HCT116 (cell line): ENCODE measurements at regions not wholly inside any gene's neighbourhood (a gene's known extent, or its start where the extent isn't known, plus 50 kb on each side); places are given as distances from the start of the nearest gene placed in this dataset.

ENCODE experiments used
- ATAC-seq: fragments of 200-7000 bp; cut with Tn5 transposase; 2 replicates; pipeline ENCODE4 v1.9.1; 2020; ENCODE audit warnings: mild to moderate bottlenecking, moderate library complexity
- BruUV-seq: library from RNA; stranded (reverse); fragments of 400-500 nt; replicated peaks from 2 replicates; lab custom pipeline; 2021; lab: Mats Ljungman, UMichigan
- CTCF ChIA-PET: fragments of 300-600 bp; sonication (Branson Sonifier 250); formaldehyde crosslinking; loops from one replicate; lab custom pipeline; 2021; ENCODE audit warnings: antibody characterized with exemption; lab: Charles Lee
- POLR2A ChIA-PET: fragments of 300-600, 350-600 bp; sonication (Branson Sonifier 250); formaldehyde crosslinking; loops from one replicate; lab custom pipeline; 2021; ENCODE audit warnings: antibody characterized with exemption; lab: Charles Lee
- RAD21 ChIA-PET, 2 experiments: fragments of 300-600 bp; sonication (Branson Sonifier 250); formaldehyde crosslinking; loops; one replicate each; lab custom pipeline; 2023; ENCODE audit warnings: low total read pairs in 2 of 2; ENCODE audit not compliant: uncharacterized antibody in 2 of 2, unreplicated experiment in 2 of 2, low non-redundant PET in 1 of 2; lab: Charles Lee
- DNase-seq: peaks from one replicate; pipeline ENCODE4 v3.0.0-alpha.2; 2010; ENCODE audit warnings: low read depth, low spot score
- H2AFZ ChIP-seq: fragments of 200-600 bp; shearing (Covaris generic), sonication (generic); 2 replicates; pipeline ENCODE4 v1.6.1; 2017; ENCODE audit warnings: low read depth, mixed run types, mixed read lengths, antibody characterized with exemption, low read length; ENCODE audit not compliant: poor library complexity, severe bottlenecking
- H3K27ac ChIP-seq: 2 replicates; pipeline ENCODE4 v1.5.1; 2012; ENCODE audit warnings: low read depth, low read length
- H3K27me3 ChIP-seq: fragments of 200-600 bp; sonication (generic); 2 replicates; pipeline ENCODE4 v1.6.1; 2016; ENCODE audit warnings: mixed run types, low read length, mixed read lengths; ENCODE audit not compliant: insufficient read depth
- H3K36me3 ChIP-seq, 2 experiments: fragments of 200-500 bp in 1 of 2; fragments of 200-600 bp in 1 of 2; sonication (Bioruptor generic) in 1 of 2; sonication (generic) in 1 of 2; 2 replicates each; pipeline versions ENCODE4 v1.5.1 to v1.6.1; 2014 to 2016; ENCODE audit warnings: low read length in 2 of 2, inconsistent platforms in 1 of 2, mixed read lengths in 1 of 2, mixed run types in 1 of 2; ENCODE audit not compliant: insufficient read depth in 2 of 2, control insufficient read depth in 1 of 2
- H3K4me1 ChIP-seq, 2 experiments: fragments of 200-600 bp in 1 of 2; sonication (generic) in 1 of 2; 2 replicates each; pipeline versions ENCODE4 v1.5.1 to v1.6.1; 2012 to 2017; ENCODE audit warnings: low read length in 2 of 2, inconsistent platforms in 1 of 2, mild to moderate bottlenecking in 1 of 2, mixed read lengths in 1 of 2, mixed run types in 1 of 2, moderate library complexity in 1 of 2; ENCODE audit not compliant: insufficient read depth in 2 of 2, control insufficient read depth in 1 of 2
- H3K4me2 ChIP-seq: fragments of 200-600 bp; sonication (generic); 2 replicates; pipeline ENCODE4 v1.6.1; 2017; ENCODE audit warnings: mixed run types, low read length, mixed read lengths
- H3K4me3 ChIP-seq, 2 experiments: fragments of 200-600 bp in 1 of 2; sonication (generic) in 1 of 2; replicated peaks in 1 of 2; 2 replicates each; pipeline ENCODE4 v1.5.1; 2011 to 2016; ENCODE audit warnings: low read length in 2 of 2, control low read depth in 1 of 2, low read depth in 1 of 2, mild to moderate bottlenecking in 1 of 2, mixed read lengths in 1 of 2, mixed run types in 1 of 2
- H3K79me2 ChIP-seq: fragments of 200-600 bp; sonication (generic); 2 replicates; pipeline ENCODE4 v1.6.1; 2017; ENCODE audit warnings: mild to moderate bottlenecking, mixed run types, low read length, moderate library complexity, mixed read lengths; ENCODE audit not compliant: insufficient read depth
- H3K9ac ChIP-seq: fragments of 200-600 bp; sonication (generic); 2 replicates; pipeline ENCODE4 v1.6.1; 2016; ENCODE audit warnings: low read length, mixed read lengths
- H3K9me2 ChIP-seq: fragments of 200-600 bp; sonication (generic), shearing (Covaris generic); 2 replicates; pipeline ENCODE4 v1.6.1; 2017; ENCODE audit warnings: mixed run types, mild to moderate bottlenecking, moderate library complexity; ENCODE audit not compliant: insufficient read depth
- H3K9me3 ChIP-seq, 2 experiments: fragments of 200-500 bp in 1 of 2; fragments of 200-600 bp in 1 of 2; sonication (Bioruptor generic) in 1 of 2; sonication (generic) in 1 of 2; 2 replicates each; pipeline ENCODE4 v1.6.1; 2014 to 2017; ENCODE audit warnings: low read length in 2 of 2, mixed read lengths in 2 of 2, inconsistent platforms in 1 of 2, low read depth in 1 of 2, mild to moderate bottlenecking in 1 of 2, mixed run types in 1 of 2, moderate library complexity in 1 of 2; ENCODE audit not compliant: control insufficient read depth in 1 of 2, insufficient read depth in 1 of 2
- H4K20me1 ChIP-seq: fragments of 200-600 bp; sonication (generic), shearing (Covaris generic); 2 replicates; pipeline ENCODE4 v1.6.1; 2017; ENCODE audit warnings: mixed run types, mild to moderate bottlenecking, moderate library complexity; ENCODE audit not compliant: insufficient read depth
- CEBPB ChIP-seq: IDR thresholded peaks from 2 replicates; pipeline ENCODE4 v1.6.1; 2012; ENCODE audit warnings: low read depth
- EGR1 ChIP-seq: IDR thresholded peaks from 2 replicates; pipeline ENCODE4 v1.6.1; 2012; ENCODE audit warnings: low read depth
- ELF1 ChIP-seq: IDR thresholded peaks from 2 replicates; pipeline ENCODE4 v1.6.1; 2012; ENCODE audit warnings: low read depth, borderline replicate concordance
- EZH2 ChIP-seq: fragments of 200-600 bp; sonication (generic); IDR thresholded peaks from 2 replicates; pipeline ENCODE4 v1.6.1; 2017; ENCODE audit warnings: antibody characterized with exemption, mixed run types
- EZH2phosphoT487 ChIP-seq: fragments of 200-600 bp; IDR thresholded peaks from 2 replicates; pipeline ENCODE4 v1.6.1; 2018; ENCODE audit warnings: antibody characterized with exemption, borderline replicate concordance
- JUND ChIP-seq: IDR thresholded peaks from 2 replicates; pipeline ENCODE4 v1.6.1; 2012
- MAX ChIP-seq: IDR thresholded peaks from 2 replicates; pipeline ENCODE4 v1.6.1; 2012
- POLR2A ChIP-seq: IDR thresholded peaks from 2 replicates; pipeline ENCODE4 v1.7.0; 2011; ENCODE audit warnings: borderline replicate concordance; ENCODE audit not compliant: insufficient read depth, insufficient read length; ENCODE audit errors: extremely low read depth
- SIN3A ChIP-seq: IDR thresholded peaks from 2 replicates; pipeline ENCODE4 v1.6.1; 2012; ENCODE audit warnings: low read depth
- SP1 ChIP-seq: IDR thresholded peaks from 2 replicates; pipeline ENCODE4 v1.6.1; 2012; ENCODE audit warnings: low read depth
- ZFX ChIP-seq: fragments of 450-650 bp; IDR thresholded peaks from 2 replicates; pipeline ENCODE4 v1.6.1; 2017
- intact Hi-C: fragments of 100-400 bp; cut with micrococcal nuclease; formaldehyde crosslinking; loops from 2 replicates; pipeline ENCODE4 v1.10.0; 2022
- TF ChIP-seq, protein P1 (sequence below): IDR thresholded peaks from 2 replicates; pipeline ENCODE4 v1.6.1; 2012; ENCODE audit warnings: low read depth
- TF ChIP-seq, protein P2 (sequence below), 3 experiments: fragments of 200-600 bp in 1 of 3; sonication (generic) in 1 of 3; IDR thresholded peaks in 2 of 3; conservative IDR thresholded peaks in 1 of 3; 2 replicates each; pipeline ENCODE4 v1.5.1; 2012 to 2017; ENCODE audit warnings: low read depth in 2 of 3, low read length in 2 of 3, antibody characterized with exemption in 1 of 3, borderline replicate concordance in 1 of 3, control low read depth in 1 of 3, mild to moderate bottlenecking in 1 of 3, mixed read lengths in 1 of 3, mixed run types in 1 of 3, moderate library complexity in 1 of 3; ENCODE audit not compliant: insufficient read depth in 1 of 3
- TF ChIP-seq, protein P3 (sequence below): IDR thresholded peaks from 2 replicates; pipeline ENCODE4 v1.6.1; 2011; ENCODE audit warnings: mild to moderate bottlenecking, low read length, moderate library complexity; ENCODE audit not compliant: insufficient replicate concordance; ENCODE audit errors: extremely low read depth

GRCh38 chr5:167726642-167727041 lies 564.8 kb upstream of the WWC1 start:
- RAD21 ChIA-PET = no interaction called here
- H3K79me2 ChIP-seq = no peaks in the 10 kb centered on the region
- no peaks in the 10 kb centered on the region for H3K36me3 ChIP-seq
- CTCF ChIA-PET = no interaction called here
- H3K4me3 ChIP-seq = no peak overlapping the region
- no peak overlapping the region for H3K9ac ChIP-seq
- intact Hi-C loops = no loop called here
- peaks cover 0 to 9% of the 10 kb centered on the region in 2 experiments; a peak in 2 of 4 replicates for H3K4me1 ChIP-seq
- TF ChIP-seq MAX = no peak
- no peak for TF ChIP-seq CEBPB
- no peak for TF ChIP-seq EZH2
- DNase-seq (no peak), ATAC-seq (no peak)
- no TSS peak for BruUV-seq
- no peak overlapping the region for H3K27ac ChIP-seq
- H3K4me2 ChIP-seq = no peak overlapping the region
- H2AFZ ChIP-seq = no peak overlapping the region
- POLR2A ChIA-PET = no interaction called here
- no peaks in the 10 kb centered on the region for H4K20me1 ChIP-seq
- no peaks in the 10 kb centered on the region for H3K9me3 ChIP-seq
- H3K9me2 ChIP-seq = no peaks in the 10 kb centered on the region
- H3K27me3 ChIP-seq = no peaks in the 10 kb centered on the region

GRCh38 chr5:167730121-167730520 lies 561.3 kb upstream of the WWC1 start:
- Histone ChIP-seq H3K27ac (no peak overlapping the region), H3K9me2 (no peaks in the 10 kb centered on the region), H3K79me2 (no peaks in the 10 kb centered on the region), H4K20me1 (no peaks in the 10 kb centered on the region), H3K36me3 (no peaks in the 10 kb centered on the region), H3K27me3 (no peaks in the 10 kb centered on the region), H2AFZ (no peak overlapping the region), H3K4me1 (no peaks in the 10 kb centered on the region), H3K4me2 (no peak overlapping the region), H3K4me3 (no peak overlapping the region), H3K9me3 (no peaks in the 10 kb centered on the region), H3K9ac (no peak overlapping the region)
- TF ChIP-seq ZFX (no peak), EGR1 (no peak), ELF1 (no peak), SIN3A (no peak), EZH2phosphoT487 (no peak), EZH2 (no peak), JUND (no peak), SP1 (no peak), POLR2A (no peak)
- TF ChIP-seq, protein P1, sequence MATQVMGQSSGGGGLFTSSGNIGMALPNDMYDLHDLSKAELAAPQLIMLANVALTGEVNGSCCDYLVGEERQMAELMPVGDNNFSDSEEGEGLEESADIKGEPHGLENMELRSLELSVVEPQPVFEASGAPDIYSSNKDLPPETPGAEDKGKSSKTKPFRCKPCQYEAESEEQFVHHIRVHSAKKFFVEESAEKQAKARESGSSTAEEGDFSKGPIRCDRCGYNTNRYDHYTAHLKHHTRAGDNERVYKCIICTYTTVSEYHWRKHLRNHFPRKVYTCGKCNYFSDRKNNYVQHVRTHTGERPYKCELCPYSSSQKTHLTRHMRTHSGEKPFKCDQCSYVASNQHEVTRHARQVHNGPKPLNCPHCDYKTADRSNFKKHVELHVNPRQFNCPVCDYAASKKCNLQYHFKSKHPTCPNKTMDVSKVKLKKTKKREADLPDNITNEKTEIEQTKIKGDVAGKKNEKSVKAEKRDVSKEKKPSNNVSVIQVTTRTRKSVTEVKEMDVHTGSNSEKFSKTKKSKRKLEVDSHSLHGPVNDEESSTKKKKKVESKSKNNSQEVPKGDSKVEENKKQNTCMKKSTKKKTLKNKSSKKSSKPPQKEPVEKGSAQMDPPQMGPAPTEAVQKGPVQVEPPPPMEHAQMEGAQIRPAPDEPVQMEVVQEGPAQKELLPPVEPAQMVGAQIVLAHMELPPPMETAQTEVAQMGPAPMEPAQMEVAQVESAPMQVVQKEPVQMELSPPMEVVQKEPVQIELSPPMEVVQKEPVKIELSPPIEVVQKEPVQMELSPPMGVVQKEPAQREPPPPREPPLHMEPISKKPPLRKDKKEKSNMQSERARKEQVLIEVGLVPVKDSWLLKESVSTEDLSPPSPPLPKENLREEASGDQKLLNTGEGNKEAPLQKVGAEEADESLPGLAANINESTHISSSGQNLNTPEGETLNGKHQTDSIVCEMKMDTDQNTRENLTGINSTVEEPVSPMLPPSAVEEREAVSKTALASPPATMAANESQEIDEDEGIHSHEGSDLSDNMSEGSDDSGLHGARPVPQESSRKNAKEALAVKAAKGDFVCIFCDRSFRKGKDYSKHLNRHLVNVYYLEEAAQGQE = no peak
- TF ChIP-seq, protein P2, sequence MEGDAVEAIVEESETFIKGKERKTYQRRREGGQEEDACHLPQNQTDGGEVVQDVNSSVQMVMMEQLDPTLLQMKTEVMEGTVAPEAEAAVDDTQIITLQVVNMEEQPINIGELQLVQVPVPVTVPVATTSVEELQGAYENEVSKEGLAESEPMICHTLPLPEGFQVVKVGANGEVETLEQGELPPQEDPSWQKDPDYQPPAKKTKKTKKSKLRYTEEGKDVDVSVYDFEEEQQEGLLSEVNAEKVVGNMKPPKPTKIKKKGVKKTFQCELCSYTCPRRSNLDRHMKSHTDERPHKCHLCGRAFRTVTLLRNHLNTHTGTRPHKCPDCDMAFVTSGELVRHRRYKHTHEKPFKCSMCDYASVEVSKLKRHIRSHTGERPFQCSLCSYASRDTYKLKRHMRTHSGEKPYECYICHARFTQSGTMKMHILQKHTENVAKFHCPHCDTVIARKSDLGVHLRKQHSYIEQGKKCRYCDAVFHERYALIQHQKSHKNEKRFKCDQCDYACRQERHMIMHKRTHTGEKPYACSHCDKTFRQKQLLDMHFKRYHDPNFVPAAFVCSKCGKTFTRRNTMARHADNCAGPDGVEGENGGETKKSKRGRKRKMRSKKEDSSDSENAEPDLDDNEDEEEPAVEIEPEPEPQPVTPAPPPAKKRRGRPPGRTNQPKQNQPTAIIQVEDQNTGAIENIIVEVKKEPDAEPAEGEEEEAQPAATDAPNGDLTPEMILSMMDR (IDR thresholded peaks at IDR 0.05 in 2 of 3, conservative IDR thresholded peaks at IDR 0.05 in 1 of 3; ENCODE audit: borderline replicate concordance in 1 of 3, insufficient read depth in 1 of 3, low read depth in 2 of 3, low read length in 2 of 3) = no peak
- TF ChIP-seq, protein P3, sequence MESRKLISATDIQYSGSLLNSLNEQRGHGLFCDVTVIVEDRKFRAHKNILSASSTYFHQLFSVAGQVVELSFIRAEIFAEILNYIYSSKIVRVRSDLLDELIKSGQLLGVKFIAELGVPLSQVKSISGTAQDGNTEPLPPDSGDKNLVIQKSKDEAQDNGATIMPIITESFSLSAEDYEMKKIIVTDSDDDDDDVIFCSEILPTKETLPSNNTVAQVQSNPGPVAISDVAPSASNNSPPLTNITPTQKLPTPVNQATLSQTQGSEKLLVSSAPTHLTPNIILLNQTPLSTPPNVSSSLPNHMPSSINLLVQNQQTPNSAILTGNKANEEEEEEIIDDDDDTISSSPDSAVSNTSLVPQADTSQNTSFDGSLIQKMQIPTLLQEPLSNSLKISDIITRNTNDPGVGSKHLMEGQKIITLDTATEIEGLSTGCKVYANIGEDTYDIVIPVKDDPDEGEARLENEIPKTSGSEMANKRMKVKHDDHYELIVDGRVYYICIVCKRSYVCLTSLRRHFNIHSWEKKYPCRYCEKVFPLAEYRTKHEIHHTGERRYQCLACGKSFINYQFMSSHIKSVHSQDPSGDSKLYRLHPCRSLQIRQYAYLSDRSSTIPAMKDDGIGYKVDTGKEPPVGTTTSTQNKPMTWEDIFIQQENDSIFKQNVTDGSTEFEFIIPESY = no peak
- ChIA-PET CTCF (no interaction called here), RAD21 (no interaction called here), POLR2A (no interaction called here)
- DNase-seq (no peak), ATAC-seq (no peak)
- BruUV-seq = no TSS peak
- intact Hi-C loops = no loop called here
